ENCODE measurements at regions not wholly inside any gene's neighbourhood (a gene's known extent, or its start where the extent isn't known, plus 50 kb on each side); places are given as distances from the start of the nearest gene placed in this dataset.

DNA sequence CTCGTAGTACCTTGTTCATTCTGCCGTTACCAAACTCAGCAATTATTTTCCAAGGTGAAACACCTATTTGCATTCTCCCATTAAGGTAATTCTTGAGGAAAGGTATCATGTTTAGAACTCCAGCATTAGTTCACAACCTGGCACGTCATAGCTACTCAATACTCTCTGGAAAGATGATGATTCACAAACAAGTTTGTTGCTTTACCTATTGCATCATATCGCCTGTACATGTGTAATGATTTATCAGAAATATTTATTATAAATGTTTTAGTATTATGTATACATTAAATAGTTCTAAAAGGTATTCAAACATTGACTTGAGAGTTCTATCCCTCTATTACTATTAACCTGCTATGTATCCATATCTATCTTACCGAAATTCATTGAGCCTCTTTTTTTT is 658.3 kb upstream of the PITX2 start (continued):
- TF ChIP-seq, protein P1, sequence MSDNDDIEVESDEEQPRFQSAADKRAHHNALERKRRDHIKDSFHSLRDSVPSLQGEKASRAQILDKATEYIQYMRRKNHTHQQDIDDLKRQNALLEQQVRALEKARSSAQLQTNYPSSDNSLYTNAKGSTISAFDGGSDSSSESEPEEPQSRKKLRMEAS (IDR thresholded peaks at IDR 0.05) = no peak
- no peak for TF ChIP-seq FOXA1 (IDR thresholded peaks at IDR 0.05)

DNA sequence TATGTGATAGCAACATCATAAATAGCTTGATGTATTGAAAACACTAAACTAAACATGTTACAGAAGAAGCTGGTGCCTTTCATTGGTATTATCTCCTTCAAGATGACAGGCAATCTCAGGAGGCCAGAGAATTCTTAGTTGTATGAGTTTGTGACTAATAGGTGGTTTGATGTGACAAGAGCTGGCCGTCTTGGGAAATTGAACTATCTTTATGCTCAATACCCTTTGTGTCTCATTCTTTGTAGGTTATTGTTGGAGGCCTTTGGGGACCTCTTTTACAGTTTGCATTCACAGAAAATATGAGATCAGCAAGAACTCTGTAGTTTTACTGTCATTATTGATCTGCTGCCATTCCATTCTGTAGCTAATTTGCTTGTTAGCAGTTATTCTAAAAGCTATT is 659.2 kb upstream of the PITX2 start:
- no peak overlapping the region for H3K9ac ChIP-seq (ENCODE audit: low read depth in 1 of 2, low read length in 2 of 2)
- no peak for TF ChIP-seq TAF1 (conservative IDR thresholded peaks at IDR 0.05)
- TF ChIP-seq GABPA (IDR thresholded peaks at IDR 0.05 in 1 of 2, conservative IDR thresholded peaks at IDR 0.05 in 1 of 2) = no peak
- no peak for TF ChIP-seq HNF4A (conservative IDR thresholded peaks at IDR 0.05)
- TF ChIP-seq SP1 (IDR thresholded peaks at IDR 0.05) = no peak
- no peak for TF ChIP-seq YY1 (IDR thresholded peaks at IDR 0.05)
- TF ChIP-seq NR2F2 (IDR thresholded peaks at IDR 0.05) = no peak
- TF ChIP-seq, protein P2, sequence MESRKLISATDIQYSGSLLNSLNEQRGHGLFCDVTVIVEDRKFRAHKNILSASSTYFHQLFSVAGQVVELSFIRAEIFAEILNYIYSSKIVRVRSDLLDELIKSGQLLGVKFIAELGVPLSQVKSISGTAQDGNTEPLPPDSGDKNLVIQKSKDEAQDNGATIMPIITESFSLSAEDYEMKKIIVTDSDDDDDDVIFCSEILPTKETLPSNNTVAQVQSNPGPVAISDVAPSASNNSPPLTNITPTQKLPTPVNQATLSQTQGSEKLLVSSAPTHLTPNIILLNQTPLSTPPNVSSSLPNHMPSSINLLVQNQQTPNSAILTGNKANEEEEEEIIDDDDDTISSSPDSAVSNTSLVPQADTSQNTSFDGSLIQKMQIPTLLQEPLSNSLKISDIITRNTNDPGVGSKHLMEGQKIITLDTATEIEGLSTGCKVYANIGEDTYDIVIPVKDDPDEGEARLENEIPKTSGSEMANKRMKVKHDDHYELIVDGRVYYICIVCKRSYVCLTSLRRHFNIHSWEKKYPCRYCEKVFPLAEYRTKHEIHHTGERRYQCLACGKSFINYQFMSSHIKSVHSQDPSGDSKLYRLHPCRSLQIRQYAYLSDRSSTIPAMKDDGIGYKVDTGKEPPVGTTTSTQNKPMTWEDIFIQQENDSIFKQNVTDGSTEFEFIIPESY (IDR thresholded peaks at IDR 0.05) = no peak
- TF ChIP-seq, protein P3, sequence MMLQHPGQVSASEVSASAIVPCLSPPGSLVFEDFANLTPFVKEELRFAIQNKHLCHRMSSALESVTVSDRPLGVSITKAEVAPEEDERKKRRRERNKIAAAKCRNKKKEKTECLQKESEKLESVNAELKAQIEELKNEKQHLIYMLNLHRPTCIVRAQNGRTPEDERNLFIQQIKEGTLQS (IDR thresholded peaks at IDR 0.05) = no peak
- TF ChIP-seq, protein P4, sequence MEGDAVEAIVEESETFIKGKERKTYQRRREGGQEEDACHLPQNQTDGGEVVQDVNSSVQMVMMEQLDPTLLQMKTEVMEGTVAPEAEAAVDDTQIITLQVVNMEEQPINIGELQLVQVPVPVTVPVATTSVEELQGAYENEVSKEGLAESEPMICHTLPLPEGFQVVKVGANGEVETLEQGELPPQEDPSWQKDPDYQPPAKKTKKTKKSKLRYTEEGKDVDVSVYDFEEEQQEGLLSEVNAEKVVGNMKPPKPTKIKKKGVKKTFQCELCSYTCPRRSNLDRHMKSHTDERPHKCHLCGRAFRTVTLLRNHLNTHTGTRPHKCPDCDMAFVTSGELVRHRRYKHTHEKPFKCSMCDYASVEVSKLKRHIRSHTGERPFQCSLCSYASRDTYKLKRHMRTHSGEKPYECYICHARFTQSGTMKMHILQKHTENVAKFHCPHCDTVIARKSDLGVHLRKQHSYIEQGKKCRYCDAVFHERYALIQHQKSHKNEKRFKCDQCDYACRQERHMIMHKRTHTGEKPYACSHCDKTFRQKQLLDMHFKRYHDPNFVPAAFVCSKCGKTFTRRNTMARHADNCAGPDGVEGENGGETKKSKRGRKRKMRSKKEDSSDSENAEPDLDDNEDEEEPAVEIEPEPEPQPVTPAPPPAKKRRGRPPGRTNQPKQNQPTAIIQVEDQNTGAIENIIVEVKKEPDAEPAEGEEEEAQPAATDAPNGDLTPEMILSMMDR (IDR thresholded peaks at IDR 0.05; ENCODE audit: low read depth, low read length, missing input control) = no peak
- TF ChIP-seq RXRA (IDR thresholded peaks at IDR 0.05) = no peak
- no peak for TF ChIP-seq FOXA2 (IDR thresholded peaks at IDR 0.05)
- TF ChIP-seq, protein P1 (IDR thresholded peaks at IDR 0.05) = no peak
- TF ChIP-seq, protein P5, sequence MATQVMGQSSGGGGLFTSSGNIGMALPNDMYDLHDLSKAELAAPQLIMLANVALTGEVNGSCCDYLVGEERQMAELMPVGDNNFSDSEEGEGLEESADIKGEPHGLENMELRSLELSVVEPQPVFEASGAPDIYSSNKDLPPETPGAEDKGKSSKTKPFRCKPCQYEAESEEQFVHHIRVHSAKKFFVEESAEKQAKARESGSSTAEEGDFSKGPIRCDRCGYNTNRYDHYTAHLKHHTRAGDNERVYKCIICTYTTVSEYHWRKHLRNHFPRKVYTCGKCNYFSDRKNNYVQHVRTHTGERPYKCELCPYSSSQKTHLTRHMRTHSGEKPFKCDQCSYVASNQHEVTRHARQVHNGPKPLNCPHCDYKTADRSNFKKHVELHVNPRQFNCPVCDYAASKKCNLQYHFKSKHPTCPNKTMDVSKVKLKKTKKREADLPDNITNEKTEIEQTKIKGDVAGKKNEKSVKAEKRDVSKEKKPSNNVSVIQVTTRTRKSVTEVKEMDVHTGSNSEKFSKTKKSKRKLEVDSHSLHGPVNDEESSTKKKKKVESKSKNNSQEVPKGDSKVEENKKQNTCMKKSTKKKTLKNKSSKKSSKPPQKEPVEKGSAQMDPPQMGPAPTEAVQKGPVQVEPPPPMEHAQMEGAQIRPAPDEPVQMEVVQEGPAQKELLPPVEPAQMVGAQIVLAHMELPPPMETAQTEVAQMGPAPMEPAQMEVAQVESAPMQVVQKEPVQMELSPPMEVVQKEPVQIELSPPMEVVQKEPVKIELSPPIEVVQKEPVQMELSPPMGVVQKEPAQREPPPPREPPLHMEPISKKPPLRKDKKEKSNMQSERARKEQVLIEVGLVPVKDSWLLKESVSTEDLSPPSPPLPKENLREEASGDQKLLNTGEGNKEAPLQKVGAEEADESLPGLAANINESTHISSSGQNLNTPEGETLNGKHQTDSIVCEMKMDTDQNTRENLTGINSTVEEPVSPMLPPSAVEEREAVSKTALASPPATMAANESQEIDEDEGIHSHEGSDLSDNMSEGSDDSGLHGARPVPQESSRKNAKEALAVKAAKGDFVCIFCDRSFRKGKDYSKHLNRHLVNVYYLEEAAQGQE (IDR thresholded peaks at IDR 0.05) = no peak
- TF ChIP-seq JUND (IDR thresholded peaks at IDR 0.05) = no peak
- no peak for TF ChIP-seq RAD21 (IDR thresholded peaks at IDR 0.05)
- TF ChIP-seq EGR1 (IDR thresholded peaks at IDR 0.05; ENCODE audit: low read depth in 2 of 2) = no peak
- TF ChIP-seq HNF4G (IDR thresholded peaks at IDR 0.05) = no peak
- no peak for TF ChIP-seq FOXA1 (IDR thresholded peaks at IDR 0.05)
- no peak overlapping the region for H3K27ac ChIP-seq (ENCODE audit: low read depth in 1 of 2, low read length in 2 of 2)
- no peak overlapping the region for H3K4me3 ChIP-seq (ENCODE audit: low read depth in 1 of 3, low read length in 3 of 3)
- 47% methylated on average over 1 of the region's 1 CpG for WGBS
- no peaks in the 10 kb centered on the region for H3K36me3 ChIP-seq (ENCODE audit: control insufficient read depth in 4 of 4, insufficient read depth in 3 of 4, low read depth in 1 of 4, low read length in 3 of 4)
- H3K27me3 ChIP-seq (ENCODE audit: control insufficient read depth in 4 of 4, insufficient read depth in 4 of 4, low read length in 3 of 4) = peaks cover 0 to 6% (median under 1%) of the 10 kb centered on the region in 4 donors
- H3K4me1 ChIP-seq (ENCODE audit: control insufficient read depth in 4 of 4, insufficient read depth in 4 of 4, low read length in 3 of 4) = no peaks in the 10 kb centered on the region
- DNase-seq (ENCODE audit: low spot score) = no peak
- no peaks in the 10 kb centered on the region for H3K9me3 ChIP-seq (ENCODE audit: control insufficient read depth in 4 of 4, low read length in 3 of 4)

Data from liver (tissue), 8 donors.